ENCODE measurements at regions not wholly inside any gene's neighbourhood (a gene's known extent, or its start where the extent isn't known, plus 50 kb on each side); places are given as distances from the start of the nearest gene placed in this dataset.

GRCh38 chr15:87671289-87671688, 585.2 kb downstream of the NTRK3 start:
- TF ChIP-seq POLR2A (IDR thresholded peaks at IDR 0.05; ENCODE audit: low read length) (no peak), GATA1 (IDR thresholded peaks at IDR 0.05; ENCODE audit: low read depth, low read length) (no peak)
